Myocyte (in vitro differentiated cells): ENCODE measurements at regions not wholly inside any gene's neighbourhood (a gene's known extent, or its start where the extent isn't known, plus 50 kb on each side); places are given as distances from the start of the nearest gene placed in this dataset.
A peak's percentile ranks its signal among the peaks of the same experiment; 100 is the strongest.
"Not testable (repeated sequence)": the region's sequence is repeated elsewhere in the genome, so short reads cannot be mapped to it uniquely, and the experiment has no call there.

Source experiments
- DNase-seq: peaks from one replicate; pipeline ENCODE4 v3.0.0-alpha.2; 2012; ENCODE audit warnings: low read depth

GRCh38 chr1:229004066-229004833 is 266.7 kb upstream of the RAB4A start:
- DNase-seq, result no peak

GRCh38 chr1:229005097-229005496 is 265.8 kb upstream of the RAB4A start:
- no peak for DNase-seq

- no peak for DNase-seq
Measured at GRCh38 chr1:229005556-229005955, 265.4 kb upstream of the RAB4A start.

GRCh38 chr1:229006121-229006870 is 264.6 kb upstream of the RAB4A start:
- DNase-seq, result no peak

- no peak for DNase-seq
Measured at GRCh38 chr1:229007167-229007566, 263.7 kb upstream of the RAB4A start.

GRCh38 chr1:229007701-229008100 is 263.2 kb upstream of the RAB4A start:
- no peak for DNase-seq

GRCh38 chr1:229008347-229008746 is 262.6 kb upstream of the RAB4A start:
- DNase-seq, result not testable (repeated sequence)

GRCh38 chr1:229011022-229011421 is 259.9 kb upstream of the RAB4A start:
- DNase-seq, result no peak

GRCh38 chr1:229012823-229013222 is 258.1 kb upstream of the RAB4A start:
- DNase-seq, result no peak

- no peak for DNase-seq
Measured at GRCh38 chr1:229013981-229014380, 256.9 kb upstream of the RAB4A start.

GRCh38 chr1:229015806-229016205 is 255.1 kb upstream of the RAB4A start:
- DNase-seq, result peak; percentile 13

GRCh38 chr1:229017091-229017490 is 253.8 kb upstream of the RAB4A start:
- DNase-seq, result no peak

GRCh38 chr1:229018674-229019295 is 252.1 kb upstream of the RAB4A start:
- no peak for DNase-seq

- no peak for DNase-seq
Measured at GRCh38 chr1:229019663-229020271, 251.1 kb upstream of the RAB4A start.

GRCh38 chr1:229021034-229021433 is 249.9 kb upstream of the RAB4A start:
- not testable (repeated sequence) for DNase-seq

- no peak for DNase-seq
Measured at GRCh38 chr1:229022595-229023333, 248.1 kb upstream of the RAB4A start.

GRCh38 chr1:229023651-229024300 is 247.1 kb upstream of the RAB4A start:
- no peak for DNase-seq

- DNase-seq, result peak; percentile 62
Measured at GRCh38 chr1:229024528-229025130, 246.3 kb upstream of the RAB4A start.

GRCh38 chr1:229025576-229025975 is 245.3 kb upstream of the RAB4A start:
- DNase-seq, result no peak

GRCh38 chr1:229027158-229027557 is 243.8 kb upstream of the RAB4A start:
- DNase-seq, result no peak
